NCI-H82 (cell line): ENCODE measurements at regions not wholly inside any gene's neighbourhood (a gene's known extent, or its start where the extent isn't known, plus 50 kb on each side); places are given as distances from the start of the nearest gene placed in this dataset.

Experiments
- DNase-seq: peaks from one replicate; lab custom pipeline; 2025; lab: John Stamatoyannopoulos, UW

GRCh38 chr11:71310184-71310583 is 57.8 kb upstream of the SHANK2 start:
- no peak for DNase-seq

GRCh38 chr11:71309611-71310010 is 57.2 kb upstream of the SHANK2 start:
- peak; percentile 0 for DNase-seq

GRCh38 chr11:71309181-71309580 is 56.8 kb upstream of the SHANK2 start:
- DNase-seq = no peak

GRCh38 chr11:71307811-71308645 is 55.7 kb upstream of the SHANK2 start:
- DNase-seq = no peak

- no peak for DNase-seq
Measured at GRCh38 chr11:71305451-71306125, 53.2 kb upstream of the SHANK2 start.

- no peak for DNase-seq
Measured at GRCh38 chr11:71305041-71305440, 52.7 kb upstream of the SHANK2 start.

GRCh38 chr11:71304491-71304890 is 52.1 kb upstream of the SHANK2 start:
- DNase-seq = no peak

- DNase-seq = no peak
Measured at GRCh38 chr11:71304045-71304444, 51.7 kb upstream of the SHANK2 start.

GRCh38 chr11:71302911-71303310 is 50.5 kb upstream of the SHANK2 start:
- DNase-seq = no peak

GRCh38 chr11:71302534-71302909 is 50.1 kb upstream of the SHANK2 start:
- DNase-seq = no peak
